Activated CD4-positive, alpha-beta T cell treated with anti-CD3 and anti-CD28 coated beads, Interleukin-2, Interleukin-4, amounts not matched to agents 100 ng/mL and 50 ng/mL, durations not matched to agents 16 hours and 8 hours (primary cell): ENCODE measurements at regions not wholly inside any gene's neighbourhood (a gene's known extent, or its start where the extent isn't known, plus 50 kb on each side); places are given as distances from the start of the nearest gene placed in this dataset.

Source experiments
- DNase-seq: peaks from one replicate; pipeline ENCODE4 v3.0.0-alpha.2; 2020; ENCODE audit warnings: low spot score

DNA sequence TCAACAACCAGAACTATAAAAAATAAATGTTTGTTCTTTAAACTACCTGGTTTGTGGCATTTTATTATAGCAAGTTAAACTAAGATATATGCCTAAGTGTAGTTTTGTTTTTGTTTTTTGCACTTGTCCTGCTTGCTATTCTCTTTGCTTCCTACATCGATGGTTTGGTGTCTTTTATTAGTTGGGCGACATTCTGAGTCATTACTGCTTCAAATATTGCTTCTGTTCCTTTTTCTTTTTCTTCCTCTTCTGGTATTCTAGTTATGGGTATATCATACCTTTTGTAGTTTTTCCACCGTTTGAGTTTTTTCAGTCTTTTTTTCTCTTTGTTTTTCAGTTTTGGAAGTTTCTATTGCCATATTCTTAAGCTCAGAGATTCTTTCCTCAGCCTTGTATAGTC lies 86.9 kb downstream of the MACIR start:
- no peak for DNase-seq

DNA sequence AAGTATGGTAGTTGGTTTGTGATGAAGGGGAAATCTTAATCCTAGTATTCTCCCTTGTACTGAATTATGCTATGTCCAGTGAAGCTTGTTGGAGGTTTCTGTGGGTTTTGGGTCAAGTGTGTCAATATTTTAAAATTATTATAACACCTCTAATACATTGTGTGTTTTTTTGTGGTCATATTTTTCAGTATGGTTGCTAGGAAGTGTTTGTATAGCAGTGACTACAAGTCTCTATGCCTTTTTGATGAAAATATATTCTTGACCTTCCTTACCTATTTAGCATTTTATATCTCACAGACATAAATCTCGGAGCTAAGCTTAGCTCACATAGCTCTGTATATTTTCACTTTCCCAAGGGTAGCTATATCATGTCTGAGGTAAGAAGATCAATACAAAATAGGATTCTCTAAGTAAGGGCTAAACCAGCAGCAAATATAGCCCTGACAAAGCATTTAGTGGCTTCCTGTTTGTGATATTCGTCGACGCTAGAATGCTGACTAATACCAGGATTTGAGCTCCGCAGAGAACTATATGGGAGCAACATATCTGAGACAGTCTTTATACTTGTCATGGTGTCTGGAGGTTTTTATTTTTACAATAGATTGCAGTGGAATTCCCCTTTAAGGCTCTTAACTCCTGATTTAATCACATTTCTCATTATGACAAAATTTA lies 82.3 kb downstream of the MACIR start:
- peak; percentile 87 for DNase-seq

GRCh38 chr5:103340132-103340531 lies 81.6 kb downstream of the MACIR start:
- no peak for DNase-seq

- DNase-seq: no peak
These were observed 78.4 kb downstream of the MACIR start for GRCh38 chr5:103336941-103337340.

- no peak for DNase-seq
These were observed 74.8 kb downstream of the MACIR start for GRCh38 chr5:103333376-103333775.

GRCh38 chr5:103330875-103331274 lies 72.3 kb downstream of the MACIR start:
- DNase-seq: no peak
